ENCODE measurements at regions not wholly inside any gene's neighbourhood (a gene's known extent, or its start where the extent isn't known, plus 50 kb on each side); places are given as distances from the start of the nearest gene placed in this dataset.
"Not testable (repeated sequence)": the region's sequence is repeated elsewhere in the genome, so short reads cannot be mapped to it uniquely, and the experiment has no call there.

GRCh38 chr1:67545364-67545763 lies 115.2 kb upstream of the SERBP1 start:
- ATAC-seq (ENCODE audit: poor library complexity) = no peak
- no peak for DNase-seq
- H3K4me1 ChIP-seq (ENCODE audit: insufficient read depth, low read length) = no peaks in the 10 kb centered on the region
- no peak overlapping the region for H3K4me3 ChIP-seq (ENCODE audit: low read length)
- H3K4me3 Mint-ChIP-seq = no peak overlapping the region
- H3K4me1 Mint-ChIP-seq (ENCODE audit: low read depth) = no peaks in the 10 kb centered on the region
- H3K36me3 Mint-ChIP-seq (ENCODE audit: low read depth) = no peaks in the 10 kb centered on the region
- intact Hi-C loops (cut with DNase I, micrococcal nuclease) = no loop called here
- no peaks in the 10 kb centered on the region for H3K9me3 Mint-ChIP-seq
- TF ChIP-seq, protein P1, sequence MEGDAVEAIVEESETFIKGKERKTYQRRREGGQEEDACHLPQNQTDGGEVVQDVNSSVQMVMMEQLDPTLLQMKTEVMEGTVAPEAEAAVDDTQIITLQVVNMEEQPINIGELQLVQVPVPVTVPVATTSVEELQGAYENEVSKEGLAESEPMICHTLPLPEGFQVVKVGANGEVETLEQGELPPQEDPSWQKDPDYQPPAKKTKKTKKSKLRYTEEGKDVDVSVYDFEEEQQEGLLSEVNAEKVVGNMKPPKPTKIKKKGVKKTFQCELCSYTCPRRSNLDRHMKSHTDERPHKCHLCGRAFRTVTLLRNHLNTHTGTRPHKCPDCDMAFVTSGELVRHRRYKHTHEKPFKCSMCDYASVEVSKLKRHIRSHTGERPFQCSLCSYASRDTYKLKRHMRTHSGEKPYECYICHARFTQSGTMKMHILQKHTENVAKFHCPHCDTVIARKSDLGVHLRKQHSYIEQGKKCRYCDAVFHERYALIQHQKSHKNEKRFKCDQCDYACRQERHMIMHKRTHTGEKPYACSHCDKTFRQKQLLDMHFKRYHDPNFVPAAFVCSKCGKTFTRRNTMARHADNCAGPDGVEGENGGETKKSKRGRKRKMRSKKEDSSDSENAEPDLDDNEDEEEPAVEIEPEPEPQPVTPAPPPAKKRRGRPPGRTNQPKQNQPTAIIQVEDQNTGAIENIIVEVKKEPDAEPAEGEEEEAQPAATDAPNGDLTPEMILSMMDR (IDR thresholded peaks at IDR 0.05) = no peak
- CTCF ChIA-PET = interaction anchor here (0.7 to 1.3 kb wide), 2 partner anchors 33 to 215 kb away, joined by 3 to 4 read pairs; no protein-coding TSS in a partner anchor
- no peaks in the 10 kb centered on the region for H3K36me3 ChIP-seq (ENCODE audit: insufficient read depth, low read length)
- POLR2A ChIA-PET = no interaction called here
- H3K9me3 ChIP-seq (ENCODE audit: control insufficient read depth in 1 of 2, insufficient read depth in 1 of 2, low read length in 2 of 2) = no peaks in the 10 kb centered on the region
- no peak overlapping the region for H3K27ac Mint-ChIP-seq
- no peaks in the 10 kb centered on the region for H3K27me3 Mint-ChIP-seq
- H3K27ac ChIP-seq (ENCODE audit: low read depth in 1 of 2, low read length in 2 of 2) = no peak overlapping the region
- no peaks in the 10 kb centered on the region for H3K27me3 ChIP-seq (ENCODE audit: control insufficient read depth in 1 of 2, insufficient read depth in 2 of 2, low read length in 2 of 2)

GRCh38 chr1:67551375-67551774 lies 121.2 kb upstream of the SERBP1 start:
- CTCF ChIA-PET = no interaction called here
- Mint-ChIP-seq H3K4me1 (ENCODE audit: low read depth) (no peaks in the 10 kb centered on the region), H3K27me3 (no peaks in the 10 kb centered on the region), H3K27ac (no peak overlapping the region), H3K4me3 (no peak overlapping the region), H3K9me3 (no peaks in the 10 kb centered on the region), H3K36me3 (ENCODE audit: low read depth) (no peaks in the 10 kb centered on the region)
- H3K27me3 ChIP-seq (ENCODE audit: control insufficient read depth in 1 of 2, insufficient read depth in 2 of 2, low read length in 2 of 2) = peaks cover 0 to 2% of the 10 kb centered on the region in 2 experiments
- TF ChIP-seq, protein P1 (IDR thresholded peaks at IDR 0.05) = no peak
- DNase-seq (no peak), ATAC-seq (ENCODE audit: poor library complexity) (no peak)
- no peaks in the 10 kb centered on the region for H3K4me1 ChIP-seq (ENCODE audit: insufficient read depth, low read length)
- H3K27ac ChIP-seq (ENCODE audit: low read depth in 1 of 2, low read length in 2 of 2) = no peak overlapping the region
- H3K4me3 ChIP-seq (ENCODE audit: low read length) = no peak overlapping the region
- H3K9me3 ChIP-seq (ENCODE audit: control insufficient read depth in 1 of 2, insufficient read depth in 1 of 2, low read length in 2 of 2) = peaks cover 0 to 4% of the 10 kb centered on the region in 2 experiments
- no peaks in the 10 kb centered on the region for H3K36me3 ChIP-seq (ENCODE audit: insufficient read depth, low read length)
- POLR2A ChIA-PET = no interaction called here
- intact Hi-C loops (cut with DNase I, micrococcal nuclease) = no loop called here

GRCh38 chr1:67552336-67552759 lies 122.1 kb upstream of the SERBP1 start:
- ChIA-PET CTCF (no interaction called here), POLR2A (no interaction called here)
- Histone ChIP-seq H3K36me3 (ENCODE audit: insufficient read depth, low read length) (no peaks in the 10 kb centered on the region), H3K9me3 (ENCODE audit: control insufficient read depth in 1 of 2, insufficient read depth in 1 of 2, low read length in 2 of 2) (peaks cover 0 to 4% of the 10 kb centered on the region in 2 experiments), H3K4me1 (ENCODE audit: insufficient read depth, low read length) (no peaks in the 10 kb centered on the region), H3K4me3 (ENCODE audit: low read length) (no peak overlapping the region), H3K27me3 (ENCODE audit: control insufficient read depth in 1 of 2, insufficient read depth in 2 of 2, low read length in 2 of 2) (peaks cover 0 to 2% of the 10 kb centered on the region in 2 experiments), H3K27ac (ENCODE audit: low read depth in 1 of 2, low read length in 2 of 2) (no peak overlapping the region)
- no peak overlapping the region for H3K27ac Mint-ChIP-seq
- H3K9me3 Mint-ChIP-seq = no peaks in the 10 kb centered on the region
- H3K36me3 Mint-ChIP-seq (ENCODE audit: low read depth) = no peaks in the 10 kb centered on the region
- ATAC-seq (ENCODE audit: poor library complexity) = no peak
- H3K4me3 Mint-ChIP-seq = no peak overlapping the region
- DNase-seq = no peak
- TF ChIP-seq, protein P1 (IDR thresholded peaks at IDR 0.05) = no peak
- H3K4me1 Mint-ChIP-seq (ENCODE audit: low read depth) = no peaks in the 10 kb centered on the region
- H3K27me3 Mint-ChIP-seq = peaks cover 1% of the 10 kb centered on the region
- intact Hi-C loops (cut with DNase I, micrococcal nuclease) = no loop called here

DNA sequence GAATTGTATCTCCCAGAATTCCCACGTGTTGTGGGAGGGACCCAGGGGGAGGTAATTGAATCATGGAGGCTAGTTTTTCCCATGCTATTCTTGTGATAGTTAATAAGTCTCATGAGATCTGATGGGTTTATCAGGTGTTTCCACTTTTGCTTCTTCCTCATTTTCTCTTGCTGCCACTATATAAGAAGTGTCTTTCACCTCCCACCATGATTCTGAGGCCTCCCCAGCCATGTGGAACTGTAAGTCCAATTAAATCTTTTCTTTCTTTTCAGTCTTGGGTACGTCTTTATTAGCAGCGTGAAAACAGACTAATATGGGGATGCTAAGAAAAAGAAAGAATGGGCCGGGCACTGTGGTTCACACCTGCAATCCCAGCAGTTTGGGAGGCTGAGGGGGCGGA lies 124.0 kb upstream of the SERBP1 start:
- H3K9me3 Mint-ChIP-seq; ATAC-seq (ENCODE audit: poor library complexity); H3K27ac ChIP-seq (ENCODE audit: low read depth in 1 of 2, low read length in 2 of 2); H3K36me3 ChIP-seq (ENCODE audit: insufficient read depth, low read length); H3K27ac Mint-ChIP-seq; H3K36me3 Mint-ChIP-seq (ENCODE audit: low read depth); H3K4me1 Mint-ChIP-seq (ENCODE audit: low read depth); intact Hi-C loops (cut with DNase I, micrococcal nuclease); H3K4me3 Mint-ChIP-seq; H3K4me1 ChIP-seq (ENCODE audit: insufficient read depth, low read length); H3K9me3 ChIP-seq (ENCODE audit: control insufficient read depth in 1 of 2, insufficient read depth in 1 of 2, low read length in 2 of 2); H3K27me3 ChIP-seq (ENCODE audit: control insufficient read depth in 1 of 2, insufficient read depth in 2 of 2, low read length in 2 of 2); H3K4me3 ChIP-seq (ENCODE audit: low read length); CTCF ChIA-PET; POLR2A ChIA-PET; DNase-seq: not testable (repeated sequence)
- H3K27me3 Mint-ChIP-seq = peaks cover 16% of the 10 kb centered on the region

Data from CD4-positive, alpha-beta T cell (primary cell).